GM12878 (cell line): ENCODE measurements at regions not wholly inside any gene's neighbourhood (a gene's known extent, or its start where the extent isn't known, plus 50 kb on each side); places are given as distances from the start of the nearest gene placed in this dataset.

Experiments
- ATAC-seq: fragments of 200-7000 bp; cut with Tn5 transposase; 3 replicates; pipeline ENCODE4 v1.9.1; 2020; ENCODE audit warnings: mild to moderate bottlenecking, moderate library complexity
- BruUV-seq: library from RNA; stranded (reverse); fragments of 400-500 nt; replicated peaks from 2 replicates; lab custom pipeline; 2021; lab: Mats Ljungman, UMichigan
- CTCF ChIA-PET: fragments of 300-600 bp; sonication (Branson Sonifier 250); formaldehyde crosslinking; extraction: SDS; loops from one replicate; lab custom pipeline; 2021; ENCODE audit warnings: inconsistent platforms; lab: Yijun Ruan, JAX
- POLR2A ChIA-PET: fragments of 350-600 bp; formaldehyde crosslinking; extraction: SDS; loops from one replicate; lab custom pipeline; 2021; ENCODE audit warnings: inconsistent platforms; lab: Charles Lee
- RAD21 ChIA-PET: fragments of 300-600 bp; sonication (Branson Sonifier 250); formaldehyde crosslinking; loops from one replicate; lab custom pipeline; 2023; ENCODE audit warnings: antibody characterized with exemption; ENCODE audit not compliant: unreplicated experiment; lab: Charles Lee
- SMC1A ChIA-PET: fragments of 300-600 bp; sonication (Branson Sonifier 250); formaldehyde crosslinking; loops from one replicate; lab custom pipeline; 2023; ENCODE audit not compliant: unreplicated experiment, uncharacterized antibody; lab: Charles Lee
- DNase-seq: peaks from one replicate; pipeline ENCODE4 v3.0.0-alpha.2; 2011; ENCODE audit warnings: low read depth, low spot score
- FAIRE-seq: peaks from 3 replicates; lab custom pipeline; 2011; peaks lifted over from hg19 to GRCh38; lab: Jason Lieb, UNC
- H2AFZ ChIP-seq: 2 replicates; pipeline ENCODE4 v1.6.0; 2011; ENCODE audit warnings: low read depth, low read length, control low read depth; ENCODE audit not compliant: control insufficient read depth
- H3K27ac ChIP-seq: 2 replicates; pipeline ENCODE4 v1.5.1; 2011; ENCODE audit warnings: control low read depth; ENCODE audit not compliant: control insufficient read depth, insufficient read depth
- H3K27me3 ChIP-seq, 2 experiments: replicated peaks in 1 of 2; 2 replicates each; pipeline versions ENCODE4 v1.6.0 to v1.6.1; 2011; ENCODE audit warnings: low read length in 1 of 2; ENCODE audit not compliant: control insufficient read depth in 2 of 2, insufficient read depth in 2 of 2
- H3K36me3 ChIP-seq, 2 experiments: 2 replicates each; pipeline ENCODE4 v1.5.1; 2011; ENCODE audit warnings: low read length in 1 of 2; ENCODE audit not compliant: control insufficient read depth in 2 of 2, insufficient read depth in 2 of 2
- H3K4me1 ChIP-seq: 2 replicates; pipeline ENCODE4 v1.6.1; 2011; ENCODE audit warnings: mild to moderate bottlenecking, low read length, moderate library complexity, mixed read lengths; ENCODE audit not compliant: control insufficient read depth, insufficient read depth
- H3K4me2 ChIP-seq: 2 replicates; pipeline ENCODE4 v1.6.0; 2011; ENCODE audit warnings: control low read depth; ENCODE audit not compliant: control insufficient read depth, insufficient read depth
- H3K4me3 ChIP-seq: fragments of 200-600 bp; sonication (generic); 2 replicates; pipeline ENCODE4 v1.5.1; 2016
- H3K79me2 ChIP-seq: 2 replicates; pipeline ENCODE4 v1.6.0; 2011; ENCODE audit warnings: low read length; ENCODE audit not compliant: control insufficient read depth, insufficient read depth
- H3K9ac ChIP-seq: 2 replicates; pipeline ENCODE4 v1.8.0; 2011; ENCODE audit warnings: low read length, control low read depth, mixed read lengths; ENCODE audit not compliant: control insufficient read depth, insufficient read depth
- H3K9me3 ChIP-seq: replicated peaks from 3 replicates; pipeline ENCODE4 v1.5.1; 2011; ENCODE audit warnings: mild to moderate bottlenecking, low read length; ENCODE audit not compliant: control insufficient read depth, insufficient read depth
- H4K20me1 ChIP-seq: 2 replicates; pipeline ENCODE4 v1.6.0; 2011; ENCODE audit not compliant: control insufficient read depth, insufficient read depth
- ATF3 ChIP-seq: IDR thresholded peaks from 2 replicates; pipeline ENCODE4 v1.6.1; 2011; ENCODE audit warnings: low read depth, mild to moderate bottlenecking, low read length, moderate library complexity, borderline replicate concordance; ENCODE audit errors: extremely low read depth
- ATF7 ChIP-seq: fragments of 450-650 bp; IDR thresholded peaks from 2 replicates; pipeline ENCODE4 v1.6.1; 2016; ENCODE audit warnings: low read depth, mild to moderate bottlenecking
- BACH1 ChIP-seq: fragments of 450-650 bp; IDR thresholded peaks from 2 replicates; pipeline ENCODE4 v1.6.1; 2017; ENCODE audit warnings: mild to moderate bottlenecking, borderline replicate concordance
- BCL3 ChIP-seq: IDR thresholded peaks from 2 replicates; pipeline ENCODE4 v1.6.1; 2011; ENCODE audit warnings: borderline replicate concordance, low read depth, mild to moderate bottlenecking, moderate library complexity, low read length; ENCODE audit not compliant: insufficient read depth, poor library complexity, severe bottlenecking
- CEBPB ChIP-seq, 2 experiments: fragments of 150-350 bp in 1 of 2; IDR thresholded peaks; 2 replicates each; pipeline ENCODE4 v1.6.1; 2012 to 2014; ENCODE audit warnings: low read depth in 2 of 2, low read length in 2 of 2, borderline replicate concordance in 1 of 2, inconsistent platforms in 1 of 2
- CHD1 ChIP-seq: IDR thresholded peaks from 2 replicates; pipeline ENCODE4 v1.6.1; 2012; ENCODE audit warnings: low read depth, low read length, improper control_type of control experiment
- EGR1 ChIP-seq, 2 experiments: IDR thresholded peaks; 1 replicate in 1 of 2; 2 replicates in 1 of 2; pipeline ENCODE4 v1.6.1; 2011 to 2012; ENCODE audit warnings: low read depth in 2 of 2, low read length in 2 of 2, borderline replicate concordance in 1 of 2, mild to moderate bottlenecking in 1 of 2, moderate library complexity in 1 of 2
- GABPA ChIP-seq: IDR thresholded peaks from 2 replicates; pipeline ENCODE4 v1.6.1; 2014; ENCODE audit warnings: antibody characterized with exemption, low read depth, mild to moderate bottlenecking, inconsistent platforms
- HSF1 ChIP-seq: fragments of 150-350 bp; IDR thresholded peaks from 2 replicates; pipeline ENCODE4 v1.6.1; 2014; ENCODE audit warnings: mild to moderate bottlenecking, low read depth, low read length
- MEF2B ChIP-seq: fragments of 450-650 bp; IDR thresholded peaks from 2 replicates; pipeline ENCODE4 v1.6.1; 2018; ENCODE audit warnings: mild to moderate bottlenecking, moderate library complexity; ENCODE audit not compliant: partially characterized antibody, poor library complexity, severe bottlenecking
- NR2C1 ChIP-seq: fragments of 450-650 bp; IDR thresholded peaks from 2 replicates; pipeline ENCODE4 v1.6.1; 2017; ENCODE audit warnings: antibody characterized with exemption, mild to moderate bottlenecking, moderate library complexity
- RCOR1 ChIP-seq: conservative IDR thresholded peaks from 2 replicates; pipeline ENCODE4 v1.6.1; 2012; ENCODE audit warnings: low read depth, low read length, improper control_type of control experiment
- SIX5 ChIP-seq: IDR thresholded peaks from 2 replicates; pipeline ENCODE4 v1.6.1; 2011; ENCODE audit warnings: mild to moderate bottlenecking, low read depth, low read length, moderate library complexity; ENCODE audit not compliant: severe bottlenecking
- SREBF2 ChIP-seq: IDR thresholded peaks from 2 replicates; pipeline ENCODE4 v1.6.1; 2012; ENCODE audit warnings: mild to moderate bottlenecking, low read length
- SUZ12 ChIP-seq: fragments of 200-600 bp; sonication (generic); IDR thresholded peaks from one replicate; pipeline ENCODE4 v1.6.1; 2018; ENCODE audit warnings: antibody characterized with exemption, mild to moderate bottlenecking; ENCODE audit not compliant: unreplicated experiment
- USF2 ChIP-seq: IDR thresholded peaks from 2 replicates; pipeline ENCODE4 v1.6.1; 2011; ENCODE audit warnings: low read depth, low read length, improper control_type of control experiment, borderline replicate concordance
- YBX1 ChIP-seq: fragments of 450-650 bp; IDR thresholded peaks from 2 replicates; pipeline ENCODE4 v1.6.1; 2016; ENCODE audit warnings: antibody characterized with exemption
- WGBS: methylation state at CpG from one replicate; pipeline ENCODE4 v1.1.6; 2016; ENCODE audit warnings: low lambda C conversion rate; ENCODE audit not compliant: insufficient replicate concordance, insufficient coverage; ENCODE audit errors: missing lambda C conversion rate; 5-methylcytosine and 5-hydroxymethylcytosine counted together
- in situ Hi-C: fragments of 300-500 bp; cut with MboI; formaldehyde crosslinking; loops from 9 replicates; pipeline ENCODE4 v1.14.3; 2018; ENCODE audit warnings: mixed read lengths
- intact Hi-C: fragments of 100-400 bp; cut with micrococcal nuclease; formaldehyde crosslinking; loops from one replicate; pipeline ENCODE4 v1.14.2; 2022; ENCODE audit not compliant: unreplicated experiment

GRCh38 chr14:99011385-99011784 is 260.6 kb downstream of the BCL11B start:
- POLR2A ChIA-PET = no interaction called here
- FAIRE-seq = no peak
- Histone ChIP-seq H3K79me2 (no peaks in the 10 kb centered on the region), H3K9me3 (no peaks in the 10 kb centered on the region; the same call in 2 of the 3 replicates), H3K9ac (no peak overlapping the region), H3K4me2 (no peak overlapping the region), H3K36me3 (no peaks in the 10 kb centered on the region), H2AFZ (no peak overlapping the region), H4K20me1 (no peaks in the 10 kb centered on the region), H3K4me3 (no peak overlapping the region), H3K27me3 (no peaks in the 10 kb centered on the region), H3K27ac (no peak overlapping the region), H3K4me1 (no peaks in the 10 kb centered on the region)
- RAD21 ChIA-PET = no interaction called here
- in situ Hi-C loops = no loop called here
- DNase-seq = no peak
- intact Hi-C loops = no loop called here
- no peak for ATAC-seq
- BruUV-seq = no TSS peak
- 46% methylated on average over 6 of the region's 6 CpGs for WGBS
- TF ChIP-seq CEBPB (IDR thresholded peaks at IDR 0.05; ENCODE audit: borderline replicate concordance in 1 of 2, low read depth in 2 of 2, low read length in 2 of 2) = no peak
- TF ChIP-seq USF2 = no peak
- no peak for TF ChIP-seq NR2C1
- no peak for TF ChIP-seq RCOR1
- no peak for TF ChIP-seq CHD1
- no peak for TF ChIP-seq SREBF2
- TF ChIP-seq ATF7 = no peak
- no peak for TF ChIP-seq YBX1
- no peak for TF ChIP-seq MEF2B
- no peak for TF ChIP-seq ATF3
- TF ChIP-seq BACH1 = no peak
- no peak for TF ChIP-seq SIX5
- no peak for TF ChIP-seq SUZ12
- TF ChIP-seq HSF1 = no peak
- TF ChIP-seq EGR1 (IDR thresholded peaks at IDR 0.05; ENCODE audit: borderline replicate concordance in 1 of 2, low read depth in 2 of 2, low read length in 2 of 2) = no peak
- TF ChIP-seq BCL3 = no peak
- TF ChIP-seq GABPA = no peak
- CTCF ChIA-PET = no interaction called here
- SMC1A ChIA-PET = no interaction called here
